ENCODE measurements at regions not wholly inside any gene's neighbourhood (a gene's known extent, or its start where the extent isn't known, plus 50 kb on each side); places are given as distances from the start of the nearest gene placed in this dataset.

- H3K4me1 ChIP-seq: no peaks in the 10 kb centered on the region
- intact Hi-C loops (cut with DNase I): no loop called here
- DNase-seq: no peak
- H3K36me3 ChIP-seq: no peaks in the 10 kb centered on the region
- 57 to 67% methylated on average over 3 of the region's 3 CpGs for WGBS, 2 donors
- H3K27ac ChIP-seq: no peak overlapping the region
- TF ChIP-seq POLR2AphosphoS5 (IDR thresholded peaks at IDR 0.05) (no peak), POLR2A (IDR thresholded peaks at IDR 0.05) (no peak), CTCF (IDR thresholded peaks at IDR 0.05) (no peak), EP300 (IDR thresholded peaks at IDR 0.05) (no peak)
- H3K27me3 ChIP-seq: no peaks in the 10 kb centered on the region
- H3K4me3 ChIP-seq: no peak overlapping the region
- no peaks in the 10 kb centered on the region for H3K9me3 ChIP-seq
These were observed 75.1 kb upstream of the FAM216B start for GRCh38 chr13:42706286-42706685.

- no peaks in the 10 kb centered on the region for H3K36me3 ChIP-seq
- no peak overlapping the region for H3K4me3 ChIP-seq
- no peaks in the 10 kb centered on the region for H3K27me3 ChIP-seq
- no peaks in the 10 kb centered on the region for H3K4me1 ChIP-seq
- no peak overlapping the region for H3K27ac ChIP-seq
- WGBS, 2 donors: 89 to 93% methylated on average over 4 of the region's 4 CpGs
- H3K9me3 ChIP-seq: no peaks in the 10 kb centered on the region
- DNase-seq: no peak
- TF ChIP-seq POLR2A (IDR thresholded peaks at IDR 0.05): no peak
- no peak for TF ChIP-seq POLR2AphosphoS5 (IDR thresholded peaks at IDR 0.05)
- no peak for TF ChIP-seq EP300 (IDR thresholded peaks at IDR 0.05)
- TF ChIP-seq CTCF (IDR thresholded peaks at IDR 0.05): no peak
- intact Hi-C loops (cut with DNase I): no loop called here
These were observed 74.3 kb upstream of the FAM216B start for GRCh38 chr13:42707048-42707447.

- intact Hi-C loops (cut with DNase I): no loop called here
These were observed 73.8 kb upstream of the FAM216B start for GRCh38 chr13:42707586-42707985.

GRCh38 chr13:42708391-42708790 is 73.0 kb upstream of the FAM216B start:
- TF ChIP-seq CTCF (IDR thresholded peaks at IDR 0.05) (no peak), POLR2AphosphoS5 (IDR thresholded peaks at IDR 0.05) (no peak), EP300 (IDR thresholded peaks at IDR 0.05) (no peak), POLR2A (IDR thresholded peaks at IDR 0.05) (no peak)
- Histone ChIP-seq H3K4me1 (no peaks in the 10 kb centered on the region), H3K27ac (no peak overlapping the region), H3K27me3 (no peaks in the 10 kb centered on the region), H3K4me3 (no peak overlapping the region), H3K9me3 (no peaks in the 10 kb centered on the region), H3K36me3 (no peaks in the 10 kb centered on the region)
- WGBS, 2 donors: 92 to 93% methylated on average over 4 of the region's 4 CpGs
- intact Hi-C loops (cut with DNase I): no loop called here
- DNase-seq: no peak

More at GRCh38 chr13:42707586-42707985, 73.8 kb upstream of the FAM216B start:
- 78 to 83% methylated on average over 4 of the region's 4 CpGs for WGBS, 2 donors
- Histone ChIP-seq H3K36me3 (no peaks in the 10 kb centered on the region), H3K9me3 (no peaks in the 10 kb centered on the region), H3K4me1 (no peaks in the 10 kb centered on the region), H3K4me3 (no peak overlapping the region), H3K27ac (no peak overlapping the region), H3K27me3 (no peaks in the 10 kb centered on the region)
- DNase-seq: no peak
- no peak for TF ChIP-seq POLR2AphosphoS5 (IDR thresholded peaks at IDR 0.05)
- TF ChIP-seq CTCF (IDR thresholded peaks at IDR 0.05): no peak

GRCh38 chr13:42709276-42709675 is 72.1 kb upstream of the FAM216B start:
- intact Hi-C loops (cut with DNase I): no loop called here
- no peak for DNase-seq
- H3K36me3 ChIP-seq: no peaks in the 10 kb centered on the region
- H3K27me3 ChIP-seq: no peaks in the 10 kb centered on the region
- no peak overlapping the region for H3K27ac ChIP-seq
- H3K9me3 ChIP-seq: no peaks in the 10 kb centered on the region
- WGBS, 2 donors: 89 to 91% methylated on average over 2 of the region's 2 CpGs
- H3K4me1 ChIP-seq: no peaks in the 10 kb centered on the region
- TF ChIP-seq EP300 (IDR thresholded peaks at IDR 0.05) (no peak), CTCF (IDR thresholded peaks at IDR 0.05) (no peak), POLR2AphosphoS5 (IDR thresholded peaks at IDR 0.05) (no peak), POLR2A (IDR thresholded peaks at IDR 0.05) (no peak)
- H3K4me3 ChIP-seq: no peak overlapping the region

Measured in sigmoid colon (tissue), 6 donors.